Glutamatergic neuron (in vitro differentiated cells): ENCODE measurements at regions not wholly inside any gene's neighbourhood (a gene's known extent, or its start where the extent isn't known, plus 50 kb on each side); places are given as distances from the start of the nearest gene placed in this dataset.

Source experiments
- DNase-seq: peaks from one replicate; pipeline ENCODE4 v3.0.0; 2022
- H3K27ac Mint-ChIP-seq: one replicate; pipeline ENCODE4 v1.8.0; 2020; ENCODE audit warnings: mild to moderate bottlenecking, mixed read lengths, inconsistent platforms; ENCODE audit not compliant: unreplicated experiment
- H3K27me3 Mint-ChIP-seq: one replicate; pipeline ENCODE4 v1.8.0; 2020; ENCODE audit warnings: mild to moderate bottlenecking, moderate library complexity, mixed read lengths, inconsistent platforms; ENCODE audit not compliant: unreplicated experiment
- H3K36me3 Mint-ChIP-seq: one replicate; pipeline ENCODE4 v1.8.0; 2020; ENCODE audit warnings: mild to moderate bottlenecking, mixed read lengths, inconsistent platforms; ENCODE audit not compliant: unreplicated experiment
- H3K4me1 Mint-ChIP-seq: one replicate; pipeline ENCODE4 v1.8.0; 2020; ENCODE audit warnings: mild to moderate bottlenecking, low read depth, mixed read lengths, inconsistent platforms; ENCODE audit not compliant: unreplicated experiment
- H3K4me3 Mint-ChIP-seq: one replicate; pipeline ENCODE4 v1.8.0; 2020; ENCODE audit warnings: mild to moderate bottlenecking, mixed read lengths, inconsistent platforms; ENCODE audit not compliant: unreplicated experiment
- H3K9me3 Mint-ChIP-seq: one replicate; pipeline ENCODE4 v1.8.0; 2020; ENCODE audit warnings: mild to moderate bottlenecking, moderate library complexity, mixed read lengths, inconsistent platforms; ENCODE audit not compliant: unreplicated experiment
- TF ChIP-seq, protein P1 (sequence below): fragments of 200-600 bp; sonication (generic); IDR thresholded peaks from one replicate; pipeline ENCODE4 v1.5.0; 2021; ENCODE audit not compliant: partially characterized antibody, unreplicated experiment

DNA sequence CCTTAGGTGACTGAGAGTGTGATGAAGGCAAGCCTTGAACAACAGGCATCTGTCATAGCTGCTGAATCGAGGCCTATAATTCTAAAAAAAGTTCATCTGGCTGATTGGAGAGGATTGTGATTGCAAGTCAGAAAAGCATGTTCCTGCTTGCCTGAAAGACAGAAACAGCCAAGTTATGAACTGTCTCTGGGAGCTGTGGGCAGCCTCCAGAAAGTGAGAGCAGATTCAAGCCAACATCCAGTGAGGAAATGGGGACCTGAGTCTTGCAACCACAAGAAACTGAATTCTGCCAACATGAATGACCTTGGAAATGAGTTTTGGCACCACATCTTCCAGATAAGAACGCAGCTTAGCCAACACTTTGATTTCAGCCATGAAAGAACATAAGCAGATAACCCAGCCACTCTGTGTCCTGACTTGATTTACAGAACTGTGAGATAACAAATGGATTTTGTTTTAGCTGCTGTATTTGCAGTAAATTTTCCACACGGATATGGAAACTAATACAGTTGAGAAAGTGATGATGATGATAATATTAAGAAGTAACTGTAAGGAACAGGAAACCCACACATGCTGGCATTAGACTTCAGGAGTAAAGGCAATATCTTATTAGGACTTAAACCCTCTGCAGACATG, 240.3 kb upstream of the NDST3 start:
- Mint-ChIP-seq H3K36me3 (no peaks in the 10 kb centered on the region), H3K4me3 (no peak overlapping the region), H3K27me3 (no peaks in the 10 kb centered on the region), H3K9me3 (peaks cover 7% of the 10 kb centered on the region), H3K27ac (no peak overlapping the region), H3K4me1 (no peaks in the 10 kb centered on the region)
- no peak for DNase-seq
- TF ChIP-seq, protein P1, sequence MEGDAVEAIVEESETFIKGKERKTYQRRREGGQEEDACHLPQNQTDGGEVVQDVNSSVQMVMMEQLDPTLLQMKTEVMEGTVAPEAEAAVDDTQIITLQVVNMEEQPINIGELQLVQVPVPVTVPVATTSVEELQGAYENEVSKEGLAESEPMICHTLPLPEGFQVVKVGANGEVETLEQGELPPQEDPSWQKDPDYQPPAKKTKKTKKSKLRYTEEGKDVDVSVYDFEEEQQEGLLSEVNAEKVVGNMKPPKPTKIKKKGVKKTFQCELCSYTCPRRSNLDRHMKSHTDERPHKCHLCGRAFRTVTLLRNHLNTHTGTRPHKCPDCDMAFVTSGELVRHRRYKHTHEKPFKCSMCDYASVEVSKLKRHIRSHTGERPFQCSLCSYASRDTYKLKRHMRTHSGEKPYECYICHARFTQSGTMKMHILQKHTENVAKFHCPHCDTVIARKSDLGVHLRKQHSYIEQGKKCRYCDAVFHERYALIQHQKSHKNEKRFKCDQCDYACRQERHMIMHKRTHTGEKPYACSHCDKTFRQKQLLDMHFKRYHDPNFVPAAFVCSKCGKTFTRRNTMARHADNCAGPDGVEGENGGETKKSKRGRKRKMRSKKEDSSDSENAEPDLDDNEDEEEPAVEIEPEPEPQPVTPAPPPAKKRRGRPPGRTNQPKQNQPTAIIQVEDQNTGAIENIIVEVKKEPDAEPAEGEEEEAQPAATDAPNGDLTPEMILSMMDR: no peak

DNA sequence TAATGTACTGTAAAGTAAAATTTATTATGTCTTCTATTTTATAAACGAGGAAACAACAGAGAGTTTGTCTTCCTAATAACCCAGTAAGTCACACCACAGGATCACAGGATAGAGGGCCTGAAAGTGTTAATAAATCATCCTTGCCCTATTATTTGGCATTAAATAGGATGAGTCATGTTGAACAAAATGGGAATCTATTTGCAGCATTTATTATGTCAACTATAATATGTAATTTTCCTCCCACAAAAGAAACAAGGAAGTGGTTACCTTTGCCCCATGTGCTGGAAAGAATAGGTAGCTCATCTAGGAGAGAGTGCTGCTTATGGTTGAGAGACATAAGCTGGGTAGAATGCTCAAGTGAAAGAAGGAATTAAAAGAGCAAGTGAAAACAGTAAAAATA, 237.6 kb upstream of the NDST3 start:
- no peak for DNase-seq
- no peaks in the 10 kb centered on the region for H3K27me3 Mint-ChIP-seq
- H3K4me1 Mint-ChIP-seq: peaks cover 5% of the 10 kb centered on the region
- H3K4me3 Mint-ChIP-seq: no peak overlapping the region
- no peaks in the 10 kb centered on the region for H3K9me3 Mint-ChIP-seq
- H3K27ac Mint-ChIP-seq: no peak overlapping the region
- TF ChIP-seq, protein P1: no peak
- no peaks in the 10 kb centered on the region for H3K36me3 Mint-ChIP-seq

DNA sequence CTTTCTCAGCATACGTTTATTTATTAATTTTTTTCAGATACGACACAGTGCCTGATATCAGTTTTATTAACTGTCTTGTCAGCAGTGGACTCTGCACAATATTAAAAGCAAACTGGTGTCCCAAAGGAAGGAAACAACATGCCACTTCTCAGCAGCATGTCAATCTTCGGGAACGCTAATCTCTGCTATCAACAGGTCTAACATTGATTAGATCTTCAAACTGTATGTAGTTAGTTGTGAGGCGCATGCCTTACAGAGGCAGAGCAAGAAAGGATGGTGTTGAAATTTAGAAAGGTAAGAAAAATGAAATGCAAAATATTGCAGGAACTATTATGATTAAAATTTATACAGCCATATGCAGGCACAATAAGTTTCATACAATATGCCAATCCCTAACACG, 233.7 kb upstream of the NDST3 start:
- peaks cover 4% of the 10 kb centered on the region for H3K36me3 Mint-ChIP-seq
- H3K4me1 Mint-ChIP-seq: peaks cover 18% of the 10 kb centered on the region
- H3K27ac Mint-ChIP-seq: no peak overlapping the region
- no peak for DNase-seq
- no peak overlapping the region for H3K4me3 Mint-ChIP-seq
- no peaks in the 10 kb centered on the region for H3K27me3 Mint-ChIP-seq
- TF ChIP-seq, protein P1: no peak
- H3K9me3 Mint-ChIP-seq: peaks cover under 1% of the 10 kb centered on the region

DNA sequence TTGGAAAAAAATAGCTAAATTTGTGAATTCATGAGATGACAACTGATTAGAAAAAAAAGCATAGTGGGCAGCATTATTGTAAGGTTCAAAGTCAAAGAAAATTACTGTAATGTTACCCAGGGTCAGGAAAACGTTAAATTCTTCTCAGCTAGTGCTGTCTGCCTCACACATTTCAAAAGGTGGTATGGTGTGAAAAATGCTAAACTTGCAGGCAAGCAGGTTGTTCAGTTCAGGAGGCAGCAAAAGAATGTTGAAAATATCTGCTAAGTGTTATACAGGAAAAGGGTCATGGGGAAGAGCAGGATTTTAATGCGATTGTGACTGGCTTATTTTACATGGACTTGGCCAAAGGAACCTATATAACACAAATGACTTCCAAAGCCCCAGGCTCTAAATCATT, 232.5 kb upstream of the NDST3 start:
- Mint-ChIP-seq H3K4me3 (no peak overlapping the region), H3K4me1 (peaks cover 26% of the 10 kb centered on the region), H3K27me3 (peaks cover 1% of the 10 kb centered on the region), H3K27ac (no peak overlapping the region), H3K36me3 (peaks cover 4% of the 10 kb centered on the region), H3K9me3 (peaks cover 7% of the 10 kb centered on the region)
- DNase-seq: no peak
- TF ChIP-seq, protein P1: no peak

DNA sequence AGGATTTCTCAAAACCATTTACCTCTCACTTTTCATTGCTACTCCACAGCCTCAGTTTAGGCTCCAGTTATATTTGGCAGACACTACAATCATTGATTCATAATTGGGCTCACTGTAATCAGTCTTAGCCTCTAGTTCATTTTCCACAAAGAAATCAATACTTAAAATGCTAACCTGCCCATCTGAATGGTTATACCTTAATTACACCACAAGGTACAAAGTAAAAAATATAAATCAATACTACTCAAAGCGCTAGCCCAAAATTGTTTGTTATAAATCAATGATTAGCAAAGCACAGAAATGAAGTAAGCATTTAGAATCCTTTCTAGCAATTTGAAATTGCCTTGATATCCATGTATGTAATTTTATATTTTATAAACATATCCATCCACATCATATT, 222.6 kb upstream of the NDST3 start:
- no peak for DNase-seq
- no peaks in the 10 kb centered on the region for H3K27me3 Mint-ChIP-seq
- H3K4me3 Mint-ChIP-seq: no peak overlapping the region
- no peak overlapping the region for H3K27ac Mint-ChIP-seq
- peaks cover 2% of the 10 kb centered on the region for H3K9me3 Mint-ChIP-seq
- peaks cover 11% of the 10 kb centered on the region for H3K4me1 Mint-ChIP-seq
- TF ChIP-seq, protein P1: no peak
- H3K36me3 Mint-ChIP-seq: no peaks in the 10 kb centered on the region
